Prostate gland (tissue), 2 donors: ENCODE measurements at regions not wholly inside any gene's neighbourhood (a gene's known extent, or its start where the extent isn't known, plus 50 kb on each side); places are given as distances from the start of the nearest gene placed in this dataset.

Source experiments
- DNase-seq: peaks from one replicate; pipeline ENCODE4 v3.0.0-alpha.2; 2019; ENCODE audit warnings: low spot score
- H3K27ac ChIP-seq, 2 donors: fragments of 200-600 bp; sonication (generic); 2 replicates each; pipeline ENCODE4 v1.5.1; 2017 to 2019
- H3K27me3 ChIP-seq: fragments of 200-600 bp; sonication (generic); replicated peaks from 2 replicates; pipeline ENCODE4 v1.5.1; 2019; ENCODE audit not compliant: insufficient read depth
- H3K36me3 ChIP-seq, 2 donors: fragments of 200-600 bp; sonication (generic); 1 replicate in 1 of 2; 2 replicates in 1 of 2; pipeline versions ENCODE4 v1.5.1 to v1.8.1; 2017 to 2019
- H3K4me1 ChIP-seq: fragments of 200-600 bp; sonication (generic); replicated peaks from 2 replicates; pipeline ENCODE4 v1.5.1; 2019
- H3K4me3 ChIP-seq, 2 donors: fragments of 200-600 bp; sonication (generic); 2 replicates each; pipeline ENCODE4 v1.5.1; 2017 to 2019
- H3K9me3 ChIP-seq: fragments of 200-600 bp; sonication (generic); 2 replicates; pipeline ENCODE4 v1.5.1; 2017
- CTCF ChIP-seq, 4 experiments: fragments of 200-600 bp in 2 of 4; fragments of 450-650 bp in 2 of 4; sonication (generic) in 2 of 4; IDR thresholded peaks; 1 replicate in 3 of 4; 2 replicates in 1 of 4; pipeline ENCODE4 v1.5.1; 2016 to 2019; ENCODE audit warnings: antibody characterized with exemption in 4 of 4, mild to moderate bottlenecking in 2 of 4, moderate library complexity in 2 of 4
- POLR2A ChIP-seq: fragments of 450-650 bp; IDR thresholded peaks from one replicate; pipeline ENCODE4 v1.6.1; 2016; ENCODE audit warnings: antibody characterized with exemption, mild to moderate bottlenecking
- POLR2AphosphoS5 ChIP-seq: sonication (generic); formaldehyde crosslinking; IDR thresholded peaks from one replicate; pipeline ENCODE4 v1.6.1; 2017; ENCODE audit warnings: antibody characterized with exemption
- WGBS: methylation state at CpG from one replicate; pipeline ENCODE4 v1.1.5; 2018; 5-methylcytosine and 5-hydroxymethylcytosine counted together
- intact Hi-C: fragments of 100-400 bp; cut with DNase I; formaldehyde crosslinking; loops from one replicate; pipeline ENCODE4 v1.14.2; 2022

GRCh38 chr2:235264121-235264493 is 229.7 kb upstream of the AGAP1 start:
- intact Hi-C loops: no loop called here
- no peak overlapping the region for H3K4me3 ChIP-seq
- DNase-seq: no peak
- no peaks in the 10 kb centered on the region for H3K4me1 ChIP-seq
- H3K27me3 ChIP-seq: no peaks in the 10 kb centered on the region
- no peaks in the 10 kb centered on the region for H3K9me3 ChIP-seq
- 63% methylated on average over 1 of the region's 1 CpG for WGBS
- no peaks in the 10 kb centered on the region for H3K36me3 ChIP-seq
- TF ChIP-seq POLR2A: no peak
- no peak for TF ChIP-seq POLR2AphosphoS5
- no peak for TF ChIP-seq CTCF (IDR thresholded peaks at IDR 0.05)
- no peak overlapping the region for H3K27ac ChIP-seq

GRCh38 chr2:235264512-235264911 is 229.3 kb upstream of the AGAP1 start:
- intact Hi-C loops: no loop called here
- DNase-seq: no peak
- Histone ChIP-seq H3K27ac (no peak overlapping the region), H3K9me3 (no peaks in the 10 kb centered on the region), H3K36me3 (no peaks in the 10 kb centered on the region), H3K4me1 (no peaks in the 10 kb centered on the region), H3K27me3 (no peaks in the 10 kb centered on the region), H3K4me3 (no peak overlapping the region)
- 70% methylated on average over 8 of the region's 8 CpGs for WGBS
- TF ChIP-seq POLR2AphosphoS5: no peak
- no peak for TF ChIP-seq POLR2A
- TF ChIP-seq CTCF (IDR thresholded peaks at IDR 0.05): no peak

GRCh38 chr2:235265348-235265965 is 228.4 kb upstream of the AGAP1 start:
- H3K4me1 ChIP-seq: no peaks in the 10 kb centered on the region
- no peak for TF ChIP-seq CTCF (IDR thresholded peaks at IDR 0.05)
- H3K27ac ChIP-seq: no peak overlapping the region
- intact Hi-C loops: no loop called here
- H3K27me3 ChIP-seq: no peaks in the 10 kb centered on the region
- 78% methylated on average over 9 of the region's 9 CpGs for WGBS
- no peaks in the 10 kb centered on the region for H3K9me3 ChIP-seq
- no peak overlapping the region for H3K4me3 ChIP-seq
- H3K36me3 ChIP-seq: no peaks in the 10 kb centered on the region
- DNase-seq: no peak

- no peaks in the 10 kb centered on the region for H3K4me1 ChIP-seq
- intact Hi-C loops: no loop called here
- H3K9me3 ChIP-seq: no peaks in the 10 kb centered on the region
- H3K36me3 ChIP-seq: no peaks in the 10 kb centered on the region
- H3K27me3 ChIP-seq: no peaks in the 10 kb centered on the region
- H3K4me3 ChIP-seq: no peak overlapping the region
- 79% methylated on average over 3 of the region's 3 CpGs for WGBS
- no peak overlapping the region for H3K27ac ChIP-seq
- no peak for TF ChIP-seq POLR2AphosphoS5
- TF ChIP-seq CTCF (IDR thresholded peaks at IDR 0.05): no peak
- TF ChIP-seq POLR2A: no peak
- DNase-seq: no peak
Measured at GRCh38 chr2:235267251-235267650, 226.6 kb upstream of the AGAP1 start.

GRCh38 chr2:235268535-235268934 is 225.3 kb upstream of the AGAP1 start:
- H3K36me3 ChIP-seq: no peaks in the 10 kb centered on the region
- TF ChIP-seq POLR2AphosphoS5 (no peak), CTCF (IDR thresholded peaks at IDR 0.05) (no peak), POLR2A (no peak)
- no peak for DNase-seq
- H3K27ac ChIP-seq: no peak overlapping the region
- H3K9me3 ChIP-seq: no peaks in the 10 kb centered on the region
- no peaks in the 10 kb centered on the region for H3K4me1 ChIP-seq
- H3K27me3 ChIP-seq: no peaks in the 10 kb centered on the region
- intact Hi-C loops: no loop called here
- H3K4me3 ChIP-seq: no peak overlapping the region
- WGBS: 59% methylated on average over 7 of the region's 7 CpGs
